HEK293 (cell line): ENCODE measurements at regions not wholly inside any gene's neighbourhood (a gene's known extent, or its start where the extent isn't known, plus 50 kb on each side); places are given as distances from the start of the nearest gene placed in this dataset.

Experiments
- CTCF ChIA-PET: fragments of 350-600 bp; formaldehyde crosslinking; extraction: SDS; loops from one replicate; lab custom pipeline; 2021; ENCODE audit warnings: antibody characterized with exemption; lab: Yijun Ruan, JAX
- POLR2A ChIA-PET: fragments of 300-600 bp; formaldehyde crosslinking; extraction: SDS; loops from one replicate; lab custom pipeline; 2020; ENCODE audit warnings: antibody characterized with exemption, inconsistent platforms; lab: Yijun Ruan, JAX
- H3K27ac ChIP-seq: fragments of 200-500 bp; sonication (Bioruptor generic); 2 replicates; pipeline ENCODE4 v1.5.1; 2014; ENCODE audit warnings: low read depth, low read length, control low read depth, inconsistent platforms; ENCODE audit errors: extremely low read depth
- H3K36me3 ChIP-seq, 2 experiments: fragments of 200-500 bp in 1 of 2; sonication (Bioruptor generic) in 1 of 2; 1 replicate in 1 of 2; 2 replicates in 1 of 2; pipeline ENCODE4 v1.5.1; 2014 to 2017; ENCODE audit warnings: inconsistent platforms in 2 of 2, low read length in 2 of 2; ENCODE audit not compliant: control insufficient read depth in 2 of 2, insufficient read depth in 1 of 2
- H3K4me1 ChIP-seq: fragments of 200-500 bp; sonication (Bioruptor generic); 2 replicates; pipeline ENCODE4 v1.5.1; 2014; ENCODE audit warnings: mild to moderate bottlenecking, low read length, inconsistent platforms; ENCODE audit not compliant: control insufficient read depth, insufficient read depth
- H3K4me3 ChIP-seq: 2 replicates; pipeline ENCODE4 v1.5.1; 2011; ENCODE audit warnings: low read depth, mild to moderate bottlenecking, control low read depth, low read length, moderate library complexity
- H3K9me3 ChIP-seq: fragments of 200-500 bp; sonication (Bioruptor generic); 2 replicates; pipeline ENCODE4 v1.5.1; 2014; ENCODE audit warnings: low read depth, low read length, inconsistent platforms; ENCODE audit not compliant: control insufficient read depth, insufficient read depth
- ELK4 ChIP-seq: IDR thresholded peaks from 2 replicates; pipeline ENCODE4 v1.6.1; 2011; ENCODE audit warnings: mild to moderate bottlenecking, low read depth, low read length, borderline replicate concordance
- GFI1B ChIP-seq: fragments of 450-650 bp; formaldehyde crosslinking; IDR thresholded peaks from 2 replicates; pipeline ENCODE4 v1.5.1; 2016; ENCODE audit warnings: missing biosample characterization, missing genetic modification characterization
- OSR2 ChIP-seq: fragments of 450-650 bp; formaldehyde crosslinking; IDR thresholded peaks from 2 replicates; pipeline ENCODE4 v1.5.1; 2016; ENCODE audit warnings: missing biosample characterization, missing genetic modification characterization
- OVOL3 ChIP-seq: fragments of 450-650 bp; formaldehyde crosslinking; IDR thresholded peaks from 2 replicates; pipeline ENCODE4 v1.5.1; 2016; ENCODE audit warnings: missing biosample characterization, missing genetic modification characterization
- RBAK ChIP-seq: fragments of 450-650 bp; formaldehyde crosslinking; IDR thresholded peaks from 2 replicates; pipeline ENCODE4 v1.5.1; 2016; ENCODE audit warnings: missing biosample characterization, missing genetic modification characterization
- SETDB1 ChIP-seq: IDR thresholded peaks from one replicate; pipeline ENCODE4 v1.6.1; 2017; ENCODE audit warnings: mild to moderate bottlenecking, low read length, moderate library complexity, mixed read lengths; ENCODE audit not compliant: insufficient read length
- ZBTB44 ChIP-seq: fragments of 450-650 bp; IDR thresholded peaks from 2 replicates; pipeline ENCODE4 v1.5.1; 2018; ENCODE audit warnings: missing biosample characterization, mild to moderate bottlenecking, missing genetic modification characterization
- ZBTB7A ChIP-seq: fragments of 450-650 bp; formaldehyde crosslinking; IDR thresholded peaks from 2 replicates; pipeline ENCODE4 v1.5.1; 2016; ENCODE audit warnings: low read depth, missing biosample characterization, missing genetic modification characterization
- ZFHX2 ChIP-seq: fragments of 450-650 bp; formaldehyde crosslinking; conservative IDR thresholded peaks from 2 replicates; pipeline ENCODE4 v1.5.1; 2016; ENCODE audit warnings: missing biosample characterization, missing genetic modification characterization
- ZFP41 ChIP-seq: fragments of 450-650 bp; formaldehyde crosslinking; IDR thresholded peaks from 2 replicates; pipeline ENCODE4 v1.5.1; 2016; ENCODE audit warnings: missing biosample characterization, missing genetic modification characterization, borderline replicate concordance
- ZNF248 ChIP-seq: fragments of 450-650 bp; formaldehyde crosslinking; IDR thresholded peaks from 2 replicates; pipeline ENCODE4 v1.5.1; 2017; ENCODE audit warnings: missing biosample characterization, missing genetic modification characterization
- ZNF274 ChIP-seq, 2 experiments: fragments of 200-500 bp in 1 of 2; fragments of 450-650 bp in 1 of 2; sonication (Bioruptor generic) in 1 of 2; formaldehyde crosslinking in 1 of 2; IDR thresholded peaks; 2 replicates each; pipeline versions ENCODE4 v1.5.1 to v1.6.1; 2014 to 2016; ENCODE audit warnings: borderline replicate concordance in 1 of 2, inconsistent platforms in 1 of 2, low read length in 1 of 2, missing biosample characterization in 1 of 2, missing genetic modification characterization in 1 of 2
- ZNF292 ChIP-seq: fragments of 450-650 bp; formaldehyde crosslinking; IDR thresholded peaks from 2 replicates; pipeline ENCODE4 v1.5.1; 2016; ENCODE audit warnings: low read depth, missing biosample characterization, missing genetic modification characterization, borderline replicate concordance
- ZNF37A ChIP-seq: fragments of 450-650 bp; IDR thresholded peaks from 2 replicates; pipeline ENCODE4 v1.5.1; 2018; ENCODE audit warnings: missing biosample characterization, missing genetic modification characterization
- ZNF555 ChIP-seq: fragments of 450-650 bp; formaldehyde crosslinking; conservative IDR thresholded peaks from 2 replicates; pipeline ENCODE4 v1.5.1; 2017; ENCODE audit warnings: missing biosample characterization, mild to moderate bottlenecking, missing genetic modification characterization, inconsistent platforms
- ZNF585B ChIP-seq: fragments of 450-650 bp; formaldehyde crosslinking; IDR thresholded peaks from 2 replicates; pipeline ENCODE4 v1.5.1; 2016; ENCODE audit warnings: missing biosample characterization, missing genetic modification characterization
- ZNF600 ChIP-seq: fragments of 450-650 bp; formaldehyde crosslinking; IDR thresholded peaks from 2 replicates; pipeline ENCODE4 v1.5.1; 2016; ENCODE audit warnings: missing biosample characterization, missing genetic modification characterization
- ZNF624 ChIP-seq: fragments of 450-650 bp; formaldehyde crosslinking; IDR thresholded peaks from 2 replicates; pipeline ENCODE4 v1.5.1; 2017; ENCODE audit warnings: missing biosample characterization, missing genetic modification characterization
- ZNF664 ChIP-seq: fragments of 450-650 bp; formaldehyde crosslinking; IDR thresholded peaks from 2 replicates; pipeline ENCODE4 v1.5.1; 2016; ENCODE audit warnings: missing biosample characterization, missing genetic modification characterization
- TF ChIP-seq, protein P1 (sequence below): fragments of 450-650 bp; formaldehyde crosslinking; IDR thresholded peaks from 2 replicates; pipeline ENCODE4 v1.5.1; 2016; ENCODE audit warnings: missing biosample characterization, missing genetic modification characterization

GRCh38 chr7:42502022-42502421, 265.0 kb upstream of the GLI3 start:
- POLR2A ChIA-PET: no interaction called here
- TF ChIP-seq ZFP41 (tag by site-specific recombination) (no peak), ZNF664 (tag by site-specific recombination) (0 out of 2 replicates have a peak, but pooled peaks have one; percentile 22), ZNF274 (IDR thresholded peaks at IDR 0.05; ENCODE audit: low read length) (no peak), ZNF274 (tag by site-specific recombination; IDR thresholded peaks at IDR 0.05; ENCODE audit: borderline replicate concordance) (no peak), ZBTB7A (tag by site-specific recombination) (no peak), ZNF555 (tag by site-specific recombination) (no peak), ELK4 (no peak)
- TF ChIP-seq, protein P1, sequence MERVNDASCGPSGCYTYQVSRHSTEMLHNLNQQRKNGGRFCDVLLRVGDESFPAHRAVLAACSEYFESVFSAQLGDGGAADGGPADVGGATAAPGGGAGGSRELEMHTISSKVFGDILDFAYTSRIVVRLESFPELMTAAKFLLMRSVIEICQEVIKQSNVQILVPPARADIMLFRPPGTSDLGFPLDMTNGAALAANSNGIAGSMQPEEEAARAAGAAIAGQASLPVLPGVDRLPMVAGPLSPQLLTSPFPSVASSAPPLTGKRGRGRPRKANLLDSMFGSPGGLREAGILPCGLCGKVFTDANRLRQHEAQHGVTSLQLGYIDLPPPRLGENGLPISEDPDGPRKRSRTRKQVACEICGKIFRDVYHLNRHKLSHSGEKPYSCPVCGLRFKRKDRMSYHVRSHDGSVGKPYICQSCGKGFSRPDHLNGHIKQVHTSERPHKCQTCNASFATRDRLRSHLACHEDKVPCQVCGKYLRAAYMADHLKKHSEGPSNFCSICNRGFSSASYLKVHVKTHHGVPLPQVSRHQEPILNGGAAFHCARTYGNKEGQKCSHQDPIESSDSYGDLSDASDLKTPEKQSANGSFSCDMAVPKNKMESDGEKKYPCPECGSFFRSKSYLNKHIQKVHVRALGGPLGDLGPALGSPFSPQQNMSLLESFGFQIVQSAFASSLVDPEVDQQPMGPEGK (tag by site-specific recombination): no peak
- Histone ChIP-seq H3K36me3 (no peaks in the 10 kb centered on the region), H3K9me3 (no peaks in the 10 kb centered on the region), H3K4me3 (no peak overlapping the region), H3K4me1 (no peaks in the 10 kb centered on the region), H3K27ac (no peak overlapping the region)
- CTCF ChIA-PET: interaction anchor here (0.6 kb wide), 1 partner anchor 174 kb away, joined by 3 read pairs; no protein-coding TSS in a partner anchor

DNA sequence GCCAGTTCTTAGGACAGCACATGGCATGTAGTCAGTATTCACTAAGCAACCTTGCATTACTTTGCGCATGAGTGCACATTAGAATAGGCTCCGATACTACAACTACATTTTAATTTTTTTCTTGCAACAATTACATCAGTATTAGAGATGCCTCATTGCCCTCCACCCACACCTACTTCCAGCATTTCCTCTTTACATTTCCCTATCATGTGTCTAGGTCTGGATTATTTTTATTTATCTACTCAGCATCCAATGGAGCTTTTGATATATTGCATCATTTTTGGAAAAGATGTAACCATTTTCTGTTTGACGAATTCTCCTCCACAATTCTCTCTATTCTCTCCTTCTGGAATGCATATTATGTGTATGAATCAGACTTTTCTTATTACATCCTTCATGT, 258.2 kb upstream of the GLI3 start:
- POLR2A ChIA-PET: no interaction called here

GRCh38 chr7:42494736-42495135, 257.7 kb upstream of the GLI3 start:
- POLR2A ChIA-PET: no interaction called here
- CTCF ChIA-PET: interaction anchor here (0.5 to 1.4 kb wide), 3 partner anchors 195 to 307 kb away, joined by 3 to 4 read pairs (median 3); no protein-coding TSS in a partner anchor
- no peak overlapping the region for H3K4me3 ChIP-seq
- H3K36me3 ChIP-seq: no peaks in the 10 kb centered on the region
- peaks cover 6% of the 10 kb centered on the region; the same call in 1 of the 2 replicates for H3K4me1 ChIP-seq
- H3K27ac ChIP-seq: peak overlapping the region; percentile 29; the same call in 1 of the 2 replicates
- TF ChIP-seq ZNF37A: no peak
- no peak for TF ChIP-seq OVOL3 (tag by site-specific recombination)
- peak; percentile 43 for TF ChIP-seq ZFHX2
- TF ChIP-seq SETDB1: peak; percentile 35
- no peak for TF ChIP-seq ZNF248
- no peak for TF ChIP-seq ZNF600 (tag by site-specific recombination)
- no peak for TF ChIP-seq ZNF292 (tag by site-specific recombination)
- TF ChIP-seq RBAK (tag by site-specific recombination): no peak
- no peak for TF ChIP-seq ZNF585B (tag by site-specific recombination)
- TF ChIP-seq OSR2 (tag by site-specific recombination): no peak
- TF ChIP-seq GFI1B (tag by site-specific recombination): no peak
- TF ChIP-seq, all 188 proteins: peak for 2
- H3K9me3 ChIP-seq: no peaks in the 10 kb centered on the region

More for the DNA sequence above, 258.2 kb upstream of the GLI3 start:
- Histone ChIP-seq H3K4me1 (peaks cover 6% of the 10 kb centered on the region; the same call in 1 of the 2 replicates), H3K4me3 (no peak overlapping the region), H3K9me3 (no peaks in the 10 kb centered on the region), H3K27ac (no peak overlapping the region), H3K36me3 (no peaks in the 10 kb centered on the region)
- TF ChIP-seq ZBTB44 (tag by site-specific recombination): peak; percentile 55; the same call in 1 of the 2 replicates
- TF ChIP-seq ZNF624 (tag by site-specific recombination): no peak
- CTCF ChIA-PET: interaction anchor here (0.7 to 0.9 kb wide), 3 partner anchors 73 to 641 kb away, joined by 3 to 4 read pairs (median 3); no protein-coding TSS in a partner anchor
